IMR-90 (cell line): ENCODE measurements at regions not wholly inside any gene's neighbourhood (a gene's known extent, or its start where the extent isn't known, plus 50 kb on each side); places are given as distances from the start of the nearest gene placed in this dataset.

ENCODE experiments used
- ATAC-seq: fragments of 200-7000 bp; cut with Tn5 transposase; 2 replicates; pipeline ENCODE4 v1.9.1; 2020; ENCODE audit warnings: low read depth, mild to moderate bottlenecking, moderate library complexity
- BruUV-seq: library from RNA; stranded (reverse); fragments of 400-500 nt; replicated peaks from 2 replicates; lab custom pipeline; 2021; lab: Mats Ljungman, UMichigan
- CTCF ChIA-PET: fragments of 300-600 bp; formaldehyde crosslinking; extraction: SDS; loops from one replicate; lab custom pipeline; 2021; ENCODE audit warnings: antibody characterized with exemption; lab: Yijun Ruan, JAX
- POLR2A ChIA-PET: fragments of 300-600 bp; sonication (Branson Sonifier 250); formaldehyde crosslinking; loops from one replicate; lab custom pipeline; 2022; ENCODE audit warnings: antibody characterized with exemption; ENCODE audit not compliant: unreplicated experiment; lab: Charles Lee
- DNase-seq: peaks from one replicate; pipeline ENCODE4 v3.0.0; 2013
- H2AFZ ChIP-seq: replicated peaks from 2 replicates; pipeline ENCODE3; 2013; ENCODE audit warnings: low read length, mild to moderate bottlenecking; ENCODE audit not compliant: poor library complexity
- H2AK5ac ChIP-seq: 2 replicates; pipeline ENCODE4 v1.6.1; 2013; ENCODE audit warnings: low read depth, low read length, inconsistent platforms
- H2AK9ac ChIP-seq: replicated peaks from 2 replicates; pipeline ENCODE3; 2013; ENCODE audit warnings: mild to moderate bottlenecking, low read depth, low read length, moderate library complexity; ENCODE audit not compliant: poor library complexity
- H2BK120ac ChIP-seq: 2 replicates; pipeline ENCODE4 v1.6.1; 2013; ENCODE audit warnings: low read depth, low read length, inconsistent platforms
- H2BK15ac ChIP-seq: 3 replicates; pipeline ENCODE4 v1.6.1; 2013; ENCODE audit warnings: low read depth, low read length, inconsistent platforms
- H2BK20ac ChIP-seq: 2 replicates; pipeline ENCODE4 v1.6.1; 2013; ENCODE audit warnings: low read depth, mild to moderate bottlenecking, inconsistent platforms, low read length, moderate library complexity
- H2BK5ac ChIP-seq: 2 replicates; pipeline ENCODE4 v1.6.1; 2013; ENCODE audit warnings: mild to moderate bottlenecking, low read depth, low read length, inconsistent platforms; ENCODE audit not compliant: poor library complexity, severe bottlenecking
- H3K14ac ChIP-seq: replicated peaks from 2 replicates; pipeline ENCODE4 v1.6.1; 2013; ENCODE audit warnings: low read depth, low read length, inconsistent platforms
- H3K18ac ChIP-seq: 2 replicates; pipeline ENCODE4 v1.6.1; 2013; ENCODE audit warnings: low read depth, low read length, control low read depth
- H3K23ac ChIP-seq: 2 replicates; pipeline ENCODE4 v1.6.1; 2013; ENCODE audit warnings: low read depth, low read length, inconsistent platforms
- H3K27ac ChIP-seq: 2 replicates; pipeline ENCODE4 v1.5.1; 2013; ENCODE audit warnings: mild to moderate bottlenecking, control low read depth, low read length; ENCODE audit not compliant: insufficient read depth
- H3K27me3 ChIP-seq: 2 replicates; pipeline ENCODE4 v1.6.1; 2013; ENCODE audit warnings: low read length; ENCODE audit not compliant: control insufficient read depth, insufficient read depth
- H3K36me3 ChIP-seq: 2 replicates; pipeline ENCODE4 v1.6.1; 2013; ENCODE audit warnings: low read length, mixed read lengths; ENCODE audit not compliant: control insufficient read depth, insufficient read depth
- H3K4ac ChIP-seq: 2 replicates; pipeline ENCODE4 v1.6.1; 2013; ENCODE audit warnings: low read depth, low read length, inconsistent platforms
- H3K4me1 ChIP-seq: 2 replicates; pipeline ENCODE4 v1.6.1; 2013; ENCODE audit warnings: low read length, mixed read lengths; ENCODE audit not compliant: control insufficient read depth, insufficient read depth
- H3K4me2 ChIP-seq: 2 replicates; pipeline ENCODE4 v1.6.1; 2013; ENCODE audit warnings: low read depth, mild to moderate bottlenecking, control low read depth, low read length, moderate library complexity
- H3K4me3 ChIP-seq: 2 replicates; pipeline ENCODE4 v1.5.1; 2013; ENCODE audit warnings: low read depth, mild to moderate bottlenecking, control low read depth, low read length, moderate library complexity; ENCODE audit not compliant: insufficient read depth
- H3K56ac ChIP-seq: 2 replicates; pipeline ENCODE4 v1.6.1; 2013; ENCODE audit warnings: low read length, inconsistent platforms; ENCODE audit not compliant: insufficient read depth; ENCODE audit errors: extremely low read depth
- H3K79me1 ChIP-seq, 2 experiments: 2 replicates each; pipeline ENCODE4 v1.6.1; 2013; ENCODE audit warnings: low read length in 2 of 2, inconsistent platforms in 1 of 2, low read depth in 1 of 2
- H3K9ac ChIP-seq: 2 replicates; pipeline ENCODE4 v1.6.1; 2013; ENCODE audit warnings: low read depth, low read length, control low read depth
- H3K9me1 ChIP-seq: 2 replicates; pipeline ENCODE4 v1.6.1; 2013; ENCODE audit warnings: low read length, inconsistent platforms; ENCODE audit not compliant: insufficient read depth
- H3K9me3 ChIP-seq: 2 replicates; pipeline ENCODE4 v1.6.1; 2013; ENCODE audit warnings: low read length; ENCODE audit not compliant: control insufficient read depth, insufficient read depth
- H4K20me1 ChIP-seq: 2 replicates; pipeline ENCODE4 v1.6.1; 2013; ENCODE audit warnings: low read length, inconsistent platforms; ENCODE audit not compliant: insufficient read depth
- H4K5ac ChIP-seq: 2 replicates; pipeline ENCODE4 v1.6.1; 2013; ENCODE audit warnings: mild to moderate bottlenecking, low read depth, low read length, control low read depth
- H4K8ac ChIP-seq, 2 experiments: 2 replicates each; pipeline ENCODE4 v1.6.1; 2013; ENCODE audit warnings: low read depth in 2 of 2, low read length in 2 of 2, control low read depth in 1 of 2, inconsistent platforms in 1 of 2
- H4K91ac ChIP-seq: 2 replicates; pipeline ENCODE4 v1.6.1; 2013; ENCODE audit warnings: low read depth, low read length, inconsistent platforms; ENCODE audit not compliant: insufficient read depth
- BHLHE40 ChIP-seq: fragments of 150-350 bp; IDR thresholded peaks from 2 replicates; pipeline ENCODE4 v1.6.1; 2016; ENCODE audit warnings: mild to moderate bottlenecking, low read depth, low read length
- CHD1 ChIP-seq: IDR thresholded peaks from 2 replicates; pipeline ENCODE4 v1.6.1; 2012; ENCODE audit warnings: low read depth, low read length, improper control_type of control experiment
- MXI1 ChIP-seq: IDR thresholded peaks from 2 replicates; pipeline ENCODE4 v1.6.1; 2012; ENCODE audit warnings: low read depth, mild to moderate bottlenecking, low read length, moderate library complexity, borderline replicate concordance
- NFE2L2 ChIP-seq: fragments of 150-350 bp; IDR thresholded peaks from 2 replicates; pipeline ENCODE4 v1.6.1; 2016; ENCODE audit warnings: low read depth, mild to moderate bottlenecking, low read length
- POLR2A ChIP-seq: IDR thresholded peaks from 2 replicates; pipeline ENCODE4 v1.6.1; 2012; ENCODE audit warnings: mild to moderate bottlenecking, low read depth, low read length
- RAD21 ChIP-seq: IDR thresholded peaks from 2 replicates; pipeline ENCODE4 v1.6.1; 2012; ENCODE audit warnings: low read length, improper control_type of control experiment
- RCOR1 ChIP-seq: IDR thresholded peaks from 2 replicates; pipeline ENCODE4 v1.6.1; 2012; ENCODE audit warnings: mild to moderate bottlenecking, low read length, improper control_type of control experiment; ENCODE audit not compliant: insufficient replicate concordance
- RFX5 ChIP-seq: IDR thresholded peaks from 2 replicates; pipeline ENCODE4 v1.8.0; 2012; ENCODE audit warnings: low read depth, mild to moderate bottlenecking, low read length, moderate library complexity
- SMC3 ChIP-seq: fragments of 150-350 bp; IDR thresholded peaks from 2 replicates; pipeline ENCODE4 v1.6.1; 2016; ENCODE audit warnings: low read depth, mild to moderate bottlenecking, antibody characterized with exemption, low read length, moderate library complexity
- WGBS, 2 experiments: methylation state at CpG; one replicate each; pipeline versions ENCODE4 v1.1.5 to v1.1.7; 2013; ENCODE audit warnings: missing lambda C conversion rate in 2 of 2; ENCODE audit not compliant: insufficient read length in 1 of 2; ENCODE audit errors: extremely low coverage in 2 of 2; 5-methylcytosine and 5-hydroxymethylcytosine counted together
- dilution Hi-C: fragments of 300-500 bp; cut with HindIII; formaldehyde crosslinking; loops from one replicate; pipeline ENCODE4 v1.14.3; 2018; ENCODE audit warnings: low sequenced_read_pairs; ENCODE audit not compliant: unreplicated experiment
- in situ Hi-C: fragments of 300-500 bp; cut with MboI; formaldehyde crosslinking; loops from 3 replicates; pipeline ENCODE4 v1.14.3; 2019; ENCODE audit warnings: low sequenced_read_pairs, inconsistent platforms, mixed read lengths
- intact Hi-C: fragments of 100-400 bp; cut with micrococcal nuclease; formaldehyde crosslinking; loops from 2 replicates; pipeline ENCODE4 v1.10.0; 2022
- TF ChIP-seq, protein P1 (sequence below): fragments of 150-350 bp; IDR thresholded peaks from 2 replicates; pipeline ENCODE4 v1.6.1; 2016; ENCODE audit warnings: low read depth, mild to moderate bottlenecking, low read length, moderate library complexity, borderline replicate concordance
- TF ChIP-seq, protein P2 (sequence below): fragments of 150-350 bp; IDR thresholded peaks from 2 replicates; pipeline ENCODE4 v1.6.1; 2017; ENCODE audit warnings: mild to moderate bottlenecking, antibody characterized with exemption, low read length, low read depth

DNA sequence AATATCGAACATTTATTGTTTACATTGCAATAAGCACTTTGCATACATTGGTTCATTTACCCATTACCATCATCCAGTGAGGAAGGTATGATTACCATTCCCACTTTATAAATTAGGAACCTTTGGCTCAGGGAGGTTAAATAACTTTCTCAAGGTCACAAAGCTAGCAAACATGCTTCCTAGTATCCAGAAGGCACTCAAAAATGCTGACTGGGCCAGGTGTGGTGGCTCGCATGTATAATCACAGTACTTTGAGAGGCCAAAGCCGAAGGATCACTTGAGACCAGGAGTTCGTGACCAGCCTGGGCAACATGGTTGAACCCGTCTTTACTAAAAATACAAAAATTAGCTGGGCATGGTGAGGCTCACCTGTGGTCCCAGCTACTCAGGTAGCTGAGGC, 259.6 kb downstream of the TMEM114 start:
- no peak overlapping the region for H2BK20ac ChIP-seq
- TF ChIP-seq MXI1 (no peak), RAD21 (no peak), POLR2A (no peak), CHD1 (no peak), RCOR1 (no peak), RFX5 (no peak), SMC3 (no peak), NFE2L2 (no peak), BHLHE40 (no peak)
- TF ChIP-seq, protein P1, sequence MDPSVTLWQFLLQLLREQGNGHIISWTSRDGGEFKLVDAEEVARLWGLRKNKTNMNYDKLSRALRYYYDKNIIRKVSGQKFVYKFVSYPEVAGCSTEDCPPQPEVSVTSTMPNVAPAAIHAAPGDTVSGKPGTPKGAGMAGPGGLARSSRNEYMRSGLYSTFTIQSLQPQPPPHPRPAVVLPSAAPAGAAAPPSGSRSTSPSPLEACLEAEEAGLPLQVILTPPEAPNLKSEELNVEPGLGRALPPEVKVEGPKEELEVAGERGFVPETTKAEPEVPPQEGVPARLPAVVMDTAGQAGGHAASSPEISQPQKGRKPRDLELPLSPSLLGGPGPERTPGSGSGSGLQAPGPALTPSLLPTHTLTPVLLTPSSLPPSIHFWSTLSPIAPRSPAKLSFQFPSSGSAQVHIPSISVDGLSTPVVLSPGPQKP: no peak
- TF ChIP-seq, protein P2, sequence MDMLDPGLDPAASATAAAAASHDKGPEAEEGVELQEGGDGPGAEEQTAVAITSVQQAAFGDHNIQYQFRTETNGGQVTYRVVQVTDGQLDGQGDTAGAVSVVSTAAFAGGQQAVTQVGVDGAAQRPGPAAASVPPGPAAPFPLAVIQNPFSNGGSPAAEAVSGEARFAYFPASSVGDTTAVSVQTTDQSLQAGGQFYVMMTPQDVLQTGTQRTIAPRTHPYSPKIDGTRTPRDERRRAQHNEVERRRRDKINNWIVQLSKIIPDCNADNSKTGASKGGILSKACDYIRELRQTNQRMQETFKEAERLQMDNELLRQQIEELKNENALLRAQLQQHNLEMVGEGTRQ: no peak
- no TSS peak for BruUV-seq
- H3K4me3 ChIP-seq: no peak overlapping the region
- H3K27ac ChIP-seq: no peak overlapping the region
- H3K14ac ChIP-seq: no peak overlapping the region
- no peak overlapping the region for H2AFZ ChIP-seq
- H3K36me3 ChIP-seq: no peaks in the 10 kb centered on the region
- no peaks in the 10 kb centered on the region for H3K4me1 ChIP-seq
- in situ Hi-C loops: no loop called here
- no peak overlapping the region for H3K4me2 ChIP-seq
- WGBS, 2 experiments: no CpG with 5 or more reads among the region's 5 CpGs
- no peak overlapping the region for H2BK120ac ChIP-seq
- CTCF ChIA-PET: no interaction called here
- H2BK5ac ChIP-seq: no peak overlapping the region
- ATAC-seq: no peak
- no peak for DNase-seq
- no peak overlapping the region for H3K9ac ChIP-seq
- H2AK5ac ChIP-seq: no peak overlapping the region
- H3K9me1 ChIP-seq: no peaks in the 10 kb centered on the region
- H4K20me1 ChIP-seq: no peaks in the 10 kb centered on the region
- no peak overlapping the region for H3K18ac ChIP-seq
- no peak overlapping the region for H3K4ac ChIP-seq
- POLR2A ChIA-PET: no interaction called here
- no peak overlapping the region for H2BK15ac ChIP-seq
- no peaks in the 10 kb centered on the region for H3K79me1 ChIP-seq
- H3K56ac ChIP-seq: no peak overlapping the region
- intact Hi-C loops: no loop called here
- no peak overlapping the region for H4K8ac ChIP-seq
- no peaks in the 10 kb centered on the region for H3K27me3 ChIP-seq
- H3K9me3 ChIP-seq: peaks cover 15% of the 10 kb centered on the region
- no peak overlapping the region for H4K5ac ChIP-seq
- no peak overlapping the region for H3K23ac ChIP-seq
- dilution Hi-C loops: no loop called here
- H2AK9ac ChIP-seq: no peak overlapping the region
- no peak overlapping the region for H4K91ac ChIP-seq
